Ishikawa (cell line): ENCODE measurements at regions not wholly inside any gene's neighbourhood (a gene's known extent, or its start where the extent isn't known, plus 50 kb on each side); places are given as distances from the start of the nearest gene placed in this dataset.
A peak's percentile ranks its signal among the peaks of the same experiment; 100 is the strongest.

ENCODE experiments used
- CEBPB ChIP-seq: IDR thresholded peaks from 2 replicates; pipeline ENCODE4 v1.6.1; 2012
- CREB1 ChIP-seq: IDR thresholded peaks from 2 replicates; pipeline ENCODE4 v1.6.1; 2012; ENCODE audit warnings: low read depth
- EGR1 ChIP-seq: IDR thresholded peaks from 2 replicates; pipeline ENCODE4 v1.6.1; 2012
- EP300 ChIP-seq: IDR thresholded peaks from 2 replicates; pipeline ENCODE4 v1.6.1; 2012; ENCODE audit warnings: borderline replicate concordance
- FOXM1 ChIP-seq: IDR thresholded peaks from 2 replicates; pipeline ENCODE4 v1.6.1; 2012; ENCODE audit warnings: low read depth, borderline replicate concordance
- NFIC ChIP-seq: IDR thresholded peaks from 2 replicates; pipeline ENCODE4 v1.6.1; 2012
- RAD21 ChIP-seq: IDR thresholded peaks from 2 replicates; pipeline ENCODE4 v1.6.1; 2012; ENCODE audit warnings: low read depth
- TAF1 ChIP-seq: IDR thresholded peaks from 2 replicates; pipeline ENCODE4 v1.6.1; 2012; ENCODE audit warnings: low read depth, mild to moderate bottlenecking
- TCF12 ChIP-seq: IDR thresholded peaks from 2 replicates; pipeline ENCODE4 v1.6.1; 2012; ENCODE audit warnings: low read depth
- TEAD4 ChIP-seq: IDR thresholded peaks from 2 replicates; pipeline ENCODE4 v1.6.1; 2012
- YY1 ChIP-seq: IDR thresholded peaks from 2 replicates; pipeline ENCODE4 v1.6.1; 2012; ENCODE audit warnings: low read depth
- ZBTB7A ChIP-seq: IDR thresholded peaks from 2 replicates; pipeline ENCODE4 v1.6.1; 2012; ENCODE audit warnings: low read depth
- TF ChIP-seq, protein P1 (sequence below): IDR thresholded peaks from 2 replicates; pipeline ENCODE4 v1.6.1; 2012
- TF ChIP-seq, protein P2 (sequence below): IDR thresholded peaks from 2 replicates; pipeline ENCODE4 v1.6.1; 2012
- TF ChIP-seq, protein P3 (sequence below): IDR thresholded peaks from 2 replicates; pipeline ENCODE4 v1.6.1; 2012; ENCODE audit warnings: low read depth, mild to moderate bottlenecking

DNA sequence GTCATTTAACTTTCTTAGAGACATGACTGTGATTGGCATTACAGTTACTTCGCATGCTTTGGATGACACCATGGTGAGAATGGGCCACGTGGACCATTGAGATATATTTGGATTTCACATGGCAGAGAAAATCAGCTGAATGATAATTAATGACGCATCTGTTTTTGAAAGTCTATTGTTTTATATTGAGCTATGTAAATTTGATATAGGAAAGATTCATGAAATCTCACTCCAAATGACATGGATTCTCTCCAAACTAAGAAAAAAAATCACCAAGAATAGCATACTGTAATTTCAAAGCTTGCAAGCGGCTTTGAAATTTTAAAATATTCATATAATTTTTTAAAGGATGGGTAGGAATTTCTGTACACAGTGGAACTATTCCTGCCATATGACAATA lies 163.7 kb downstream of the SH3BP4 start:
- TF ChIP-seq, protein P1, sequence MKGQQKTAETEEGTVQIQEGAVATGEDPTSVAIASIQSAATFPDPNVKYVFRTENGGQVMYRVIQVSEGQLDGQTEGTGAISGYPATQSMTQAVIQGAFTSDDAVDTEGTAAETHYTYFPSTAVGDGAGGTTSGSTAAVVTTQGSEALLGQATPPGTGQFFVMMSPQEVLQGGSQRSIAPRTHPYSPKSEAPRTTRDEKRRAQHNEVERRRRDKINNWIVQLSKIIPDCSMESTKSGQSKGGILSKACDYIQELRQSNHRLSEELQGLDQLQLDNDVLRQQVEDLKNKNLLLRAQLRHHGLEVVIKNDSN, result no peak
- no peak for TF ChIP-seq TCF12

DNA sequence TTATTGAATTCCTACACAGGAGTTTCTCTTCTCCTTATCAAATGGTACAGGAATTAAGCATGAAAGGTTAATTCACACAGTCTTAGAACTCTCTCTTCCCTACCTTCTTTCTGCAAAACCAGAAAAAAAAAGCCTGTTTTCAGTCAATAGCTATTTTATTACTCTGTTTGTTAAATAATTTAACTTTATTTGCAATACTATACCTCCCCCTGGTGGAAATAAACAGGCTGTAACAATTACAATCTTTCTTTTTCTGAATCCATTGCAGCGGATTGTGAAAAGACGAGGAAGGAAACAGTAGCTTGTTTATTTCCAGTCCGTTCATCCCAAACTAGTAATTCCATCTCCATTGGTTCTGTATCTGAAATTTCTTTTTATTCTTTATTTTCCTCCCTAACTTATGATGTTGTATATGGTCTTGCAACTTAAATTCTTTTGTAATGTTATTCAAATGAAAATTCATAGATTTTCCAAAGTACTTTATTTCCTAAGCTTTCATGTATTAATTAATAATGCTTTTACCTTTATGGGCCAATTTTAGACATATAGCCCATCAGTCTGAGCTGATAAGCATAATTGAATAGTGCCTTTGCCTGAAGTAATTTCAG lies 165.2 kb downstream of the SH3BP4 start:
- peak; percentile 79 for TF ChIP-seq RAD21
- TF ChIP-seq CEBPB, result no peak

DNA sequence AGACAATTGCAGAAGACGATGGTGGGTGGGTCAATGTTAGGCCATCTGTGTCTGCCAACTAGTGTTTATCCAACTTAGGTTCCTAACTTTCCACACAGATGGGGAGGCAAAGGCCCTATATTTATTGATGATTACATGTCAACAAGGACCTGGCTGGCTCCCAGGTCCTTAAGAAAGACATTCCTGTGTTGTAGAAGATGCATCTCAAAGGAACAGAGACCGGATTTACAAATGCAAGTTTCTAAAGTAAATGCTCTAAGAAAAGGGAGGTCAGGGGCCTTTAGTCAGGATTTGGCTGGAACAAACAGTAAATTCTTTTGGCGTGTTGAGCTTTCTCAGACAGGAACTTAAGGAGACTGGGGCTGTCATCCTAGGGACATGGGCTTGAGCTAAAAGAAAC lies 175.0 kb downstream of the SH3BP4 start:
- TF ChIP-seq TEAD4, result no peak
- TF ChIP-seq TCF12, result no peak
- TF ChIP-seq ZBTB7A, result no peak
- no peak for TF ChIP-seq EP300
- TF ChIP-seq, protein P2, sequence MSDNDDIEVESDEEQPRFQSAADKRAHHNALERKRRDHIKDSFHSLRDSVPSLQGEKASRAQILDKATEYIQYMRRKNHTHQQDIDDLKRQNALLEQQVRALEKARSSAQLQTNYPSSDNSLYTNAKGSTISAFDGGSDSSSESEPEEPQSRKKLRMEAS, result no peak
- TF ChIP-seq CREB1, result no peak
- TF ChIP-seq CEBPB, result no peak
- TF ChIP-seq, protein P3, sequence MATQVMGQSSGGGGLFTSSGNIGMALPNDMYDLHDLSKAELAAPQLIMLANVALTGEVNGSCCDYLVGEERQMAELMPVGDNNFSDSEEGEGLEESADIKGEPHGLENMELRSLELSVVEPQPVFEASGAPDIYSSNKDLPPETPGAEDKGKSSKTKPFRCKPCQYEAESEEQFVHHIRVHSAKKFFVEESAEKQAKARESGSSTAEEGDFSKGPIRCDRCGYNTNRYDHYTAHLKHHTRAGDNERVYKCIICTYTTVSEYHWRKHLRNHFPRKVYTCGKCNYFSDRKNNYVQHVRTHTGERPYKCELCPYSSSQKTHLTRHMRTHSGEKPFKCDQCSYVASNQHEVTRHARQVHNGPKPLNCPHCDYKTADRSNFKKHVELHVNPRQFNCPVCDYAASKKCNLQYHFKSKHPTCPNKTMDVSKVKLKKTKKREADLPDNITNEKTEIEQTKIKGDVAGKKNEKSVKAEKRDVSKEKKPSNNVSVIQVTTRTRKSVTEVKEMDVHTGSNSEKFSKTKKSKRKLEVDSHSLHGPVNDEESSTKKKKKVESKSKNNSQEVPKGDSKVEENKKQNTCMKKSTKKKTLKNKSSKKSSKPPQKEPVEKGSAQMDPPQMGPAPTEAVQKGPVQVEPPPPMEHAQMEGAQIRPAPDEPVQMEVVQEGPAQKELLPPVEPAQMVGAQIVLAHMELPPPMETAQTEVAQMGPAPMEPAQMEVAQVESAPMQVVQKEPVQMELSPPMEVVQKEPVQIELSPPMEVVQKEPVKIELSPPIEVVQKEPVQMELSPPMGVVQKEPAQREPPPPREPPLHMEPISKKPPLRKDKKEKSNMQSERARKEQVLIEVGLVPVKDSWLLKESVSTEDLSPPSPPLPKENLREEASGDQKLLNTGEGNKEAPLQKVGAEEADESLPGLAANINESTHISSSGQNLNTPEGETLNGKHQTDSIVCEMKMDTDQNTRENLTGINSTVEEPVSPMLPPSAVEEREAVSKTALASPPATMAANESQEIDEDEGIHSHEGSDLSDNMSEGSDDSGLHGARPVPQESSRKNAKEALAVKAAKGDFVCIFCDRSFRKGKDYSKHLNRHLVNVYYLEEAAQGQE, result no peak

DNA sequence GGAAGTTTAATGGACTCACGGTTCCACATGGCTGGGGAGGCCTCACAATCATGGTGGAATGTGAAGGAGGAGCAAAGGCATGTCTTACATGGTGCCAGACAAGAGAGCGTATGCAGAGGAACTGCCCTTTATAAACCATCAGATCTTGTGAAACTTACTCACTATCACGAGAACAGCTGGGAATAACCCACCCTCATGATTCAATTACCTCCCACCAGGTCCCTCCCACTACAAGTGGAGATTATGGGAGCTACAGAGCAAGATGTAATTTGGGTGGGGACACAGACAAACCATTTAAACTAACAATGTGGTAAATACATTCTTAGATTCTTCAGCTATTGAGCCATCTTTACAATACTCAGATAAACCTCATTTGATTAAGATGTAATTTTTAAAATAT lies 176.1 kb downstream of the SH3BP4 start:
- TF ChIP-seq ZBTB7A (no peak), CEBPB (no peak), EGR1 (no peak), TEAD4 (no peak), TAF1 (no peak), CREB1 (no peak), RAD21 (no peak), FOXM1 (no peak), YY1 (no peak), TCF12 (no peak), NFIC (no peak)
- TF ChIP-seq, protein P2, result no peak
- TF ChIP-seq, protein P1, result no peak
- TF ChIP-seq, protein P3, result no peak

DNA sequence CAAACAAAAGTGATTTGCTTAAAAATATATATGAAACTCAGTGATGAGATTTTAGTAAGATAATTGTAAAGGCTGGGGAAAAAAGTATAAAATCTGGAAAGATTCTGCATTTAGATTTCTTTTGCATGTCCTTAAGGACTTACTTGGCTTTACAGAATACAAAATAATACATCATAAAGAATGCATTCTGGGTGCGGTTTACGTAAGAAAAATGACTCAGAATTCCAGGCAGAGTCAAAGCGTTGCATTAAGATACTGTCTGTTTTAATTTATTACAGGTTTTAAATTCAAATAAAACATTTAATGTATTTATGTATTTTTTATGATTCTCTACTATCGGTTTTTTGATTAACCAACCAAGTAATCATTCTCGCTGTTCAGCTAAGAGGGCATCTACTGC lies 178.0 kb downstream of the SH3BP4 start:
- no peak for TF ChIP-seq EGR1
- no peak for TF ChIP-seq CEBPB
- no peak for TF ChIP-seq YY1

DNA sequence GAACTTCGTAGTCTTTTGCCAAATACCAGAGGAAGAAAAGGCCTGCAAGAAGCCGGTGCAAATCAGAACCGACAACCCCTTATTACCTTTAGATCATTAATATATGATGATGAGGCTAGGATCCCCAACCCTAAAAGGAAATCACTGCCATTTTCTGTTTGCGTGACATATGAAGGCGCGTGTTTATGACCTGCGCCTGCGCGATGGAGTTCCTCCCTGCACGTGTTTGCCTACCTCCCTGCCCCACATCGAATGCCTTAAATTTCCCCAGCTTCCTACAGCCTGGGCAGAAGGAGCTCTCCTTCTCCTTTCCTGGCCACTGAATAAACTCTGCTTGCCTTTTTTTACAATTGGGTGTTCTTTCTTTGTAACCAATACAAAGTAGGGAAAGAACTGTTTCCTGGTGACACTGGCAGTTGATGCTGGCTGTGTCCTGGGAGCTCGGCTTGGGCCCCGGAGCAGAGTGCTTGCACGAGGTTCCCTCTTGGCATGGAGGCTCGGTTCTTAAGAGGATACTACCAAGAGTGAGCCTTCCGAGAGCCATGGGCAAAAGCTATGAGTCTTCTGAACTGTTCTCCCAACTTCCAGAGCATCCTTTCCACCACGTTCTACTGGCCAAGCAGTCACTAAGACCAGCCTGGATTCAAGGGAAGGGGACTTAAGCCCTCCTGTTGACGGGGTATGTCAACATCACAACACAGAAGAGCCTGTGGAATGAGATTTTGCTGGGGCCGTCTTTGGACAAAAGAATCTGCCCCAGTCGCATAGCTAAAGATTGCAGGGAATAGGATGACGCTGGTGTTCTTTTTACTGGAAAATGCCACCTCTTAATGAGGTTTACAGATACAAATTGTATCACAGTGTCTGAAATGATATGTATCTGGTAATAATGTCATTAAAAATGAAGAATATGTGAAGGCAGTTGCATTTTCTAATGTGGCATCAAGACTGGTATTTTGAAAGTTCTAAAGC lies 179.8 kb downstream of the SH3BP4 start:
- TF ChIP-seq YY1 (no peak), TCF12 (no peak), EGR1 (no peak), NFIC (no peak), CREB1 (no peak), ZBTB7A (no peak), TEAD4 (no peak), RAD21 (no peak), EP300 (no peak)
- TF ChIP-seq, protein P2, result no peak
- TF ChIP-seq, protein P3, result no peak
- TF ChIP-seq, protein P1, result no peak
